Kidney epithelial cell (primary cell): ENCODE measurements at regions not wholly inside any gene's neighbourhood (a gene's known extent, or its start where the extent isn't known, plus 50 kb on each side); places are given as distances from the start of the nearest gene placed in this dataset.

Experiments
- DNase-seq: peaks from one replicate; pipeline ENCODE4 v3.0.0-alpha.2; 2010; ENCODE audit warnings: low read depth
- H3K27me3 ChIP-seq: 2 replicates; pipeline ENCODE4 v1.6.0; 2011; ENCODE audit warnings: low read length; ENCODE audit not compliant: control insufficient read depth, insufficient read depth
- H3K36me3 ChIP-seq: 2 replicates; pipeline ENCODE4 v1.5.1; 2011; ENCODE audit warnings: low read length; ENCODE audit not compliant: control insufficient read depth, insufficient read depth
- H3K4me3 ChIP-seq: 2 replicates; pipeline ENCODE4 v1.5.1; 2011; ENCODE audit warnings: low read depth, mild to moderate bottlenecking, control low read depth, low read length
- TF ChIP-seq, protein P1 (sequence below): IDR thresholded peaks from 2 replicates; pipeline ENCODE4 v1.5.1; 2011; ENCODE audit warnings: mild to moderate bottlenecking, moderate library complexity, low read length, control low read depth, inconsistent platforms; ENCODE audit not compliant: insufficient read depth, poor library complexity, severe bottlenecking

DNA sequence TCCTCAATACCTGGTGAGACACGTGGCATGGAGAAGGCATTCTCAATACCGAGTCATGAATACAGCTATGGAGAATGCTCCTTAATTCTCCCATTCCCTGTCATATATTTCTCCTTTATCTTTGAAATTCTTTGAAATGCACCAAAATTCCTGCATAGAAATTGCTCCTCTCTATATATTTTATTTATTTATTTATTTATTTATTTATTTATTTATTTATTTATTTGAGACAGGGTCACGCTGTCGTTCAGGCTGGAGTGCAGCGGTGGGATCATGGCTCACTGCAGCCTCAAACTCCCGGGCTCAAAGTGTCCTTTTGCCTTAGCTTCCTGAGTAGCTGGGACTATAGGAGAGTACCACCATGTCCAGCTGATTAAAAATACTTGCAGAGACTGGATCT lies 190.3 kb upstream of the MAF start:
- TF ChIP-seq, protein P1, sequence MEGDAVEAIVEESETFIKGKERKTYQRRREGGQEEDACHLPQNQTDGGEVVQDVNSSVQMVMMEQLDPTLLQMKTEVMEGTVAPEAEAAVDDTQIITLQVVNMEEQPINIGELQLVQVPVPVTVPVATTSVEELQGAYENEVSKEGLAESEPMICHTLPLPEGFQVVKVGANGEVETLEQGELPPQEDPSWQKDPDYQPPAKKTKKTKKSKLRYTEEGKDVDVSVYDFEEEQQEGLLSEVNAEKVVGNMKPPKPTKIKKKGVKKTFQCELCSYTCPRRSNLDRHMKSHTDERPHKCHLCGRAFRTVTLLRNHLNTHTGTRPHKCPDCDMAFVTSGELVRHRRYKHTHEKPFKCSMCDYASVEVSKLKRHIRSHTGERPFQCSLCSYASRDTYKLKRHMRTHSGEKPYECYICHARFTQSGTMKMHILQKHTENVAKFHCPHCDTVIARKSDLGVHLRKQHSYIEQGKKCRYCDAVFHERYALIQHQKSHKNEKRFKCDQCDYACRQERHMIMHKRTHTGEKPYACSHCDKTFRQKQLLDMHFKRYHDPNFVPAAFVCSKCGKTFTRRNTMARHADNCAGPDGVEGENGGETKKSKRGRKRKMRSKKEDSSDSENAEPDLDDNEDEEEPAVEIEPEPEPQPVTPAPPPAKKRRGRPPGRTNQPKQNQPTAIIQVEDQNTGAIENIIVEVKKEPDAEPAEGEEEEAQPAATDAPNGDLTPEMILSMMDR, result no peak
- no peak for DNase-seq
- no peak overlapping the region for H3K4me3 ChIP-seq
- H3K36me3 ChIP-seq, result no peaks in the 10 kb centered on the region
- no peaks in the 10 kb centered on the region for H3K27me3 ChIP-seq

DNA sequence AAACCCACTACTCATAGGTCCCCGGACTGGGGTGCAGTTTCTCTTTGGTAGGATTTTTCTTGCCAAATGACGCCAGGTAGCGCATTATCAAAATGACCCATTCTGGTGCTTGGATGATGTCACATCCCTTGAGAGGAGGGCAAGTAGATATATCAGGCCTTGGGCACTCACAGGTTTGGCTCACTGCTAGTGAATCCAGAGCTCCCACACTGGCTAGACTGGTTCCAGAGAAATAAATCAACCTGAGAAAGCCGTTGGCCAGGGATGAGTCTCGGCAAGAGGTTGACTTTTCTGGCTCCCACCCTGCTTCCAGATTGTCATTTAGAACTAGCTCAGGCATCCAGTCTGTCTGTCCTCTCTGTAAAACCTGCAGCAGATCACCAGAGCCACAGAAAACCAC lies 188.4 kb upstream of the MAF start:
- no peak overlapping the region for H3K4me3 ChIP-seq
- no peaks in the 10 kb centered on the region for H3K36me3 ChIP-seq
- no peaks in the 10 kb centered on the region for H3K27me3 ChIP-seq
- DNase-seq, result no peak
- TF ChIP-seq, protein P1, result no peak

DNA sequence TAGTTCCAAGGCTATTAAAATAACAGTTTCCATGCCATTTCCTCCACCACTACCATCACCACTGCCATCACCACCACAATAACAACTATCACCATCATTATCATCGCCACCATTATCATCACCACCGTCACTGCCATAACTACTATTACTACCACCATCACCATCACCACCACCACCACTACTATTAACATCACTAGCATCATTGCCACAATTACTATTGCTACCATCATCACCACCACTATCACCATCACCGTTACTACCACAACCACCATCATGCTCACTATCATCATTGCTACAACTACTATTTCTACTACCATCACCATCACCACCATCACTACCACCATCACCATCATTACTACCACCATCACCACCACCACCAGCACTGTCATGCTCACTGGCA lies 185.9 kb upstream of the MAF start:
- Histone ChIP-seq H3K4me3 (no peak overlapping the region), H3K36me3 (no peaks in the 10 kb centered on the region), H3K27me3 (no peaks in the 10 kb centered on the region)
- TF ChIP-seq, protein P1, result no peak
- DNase-seq, result no peak

DNA sequence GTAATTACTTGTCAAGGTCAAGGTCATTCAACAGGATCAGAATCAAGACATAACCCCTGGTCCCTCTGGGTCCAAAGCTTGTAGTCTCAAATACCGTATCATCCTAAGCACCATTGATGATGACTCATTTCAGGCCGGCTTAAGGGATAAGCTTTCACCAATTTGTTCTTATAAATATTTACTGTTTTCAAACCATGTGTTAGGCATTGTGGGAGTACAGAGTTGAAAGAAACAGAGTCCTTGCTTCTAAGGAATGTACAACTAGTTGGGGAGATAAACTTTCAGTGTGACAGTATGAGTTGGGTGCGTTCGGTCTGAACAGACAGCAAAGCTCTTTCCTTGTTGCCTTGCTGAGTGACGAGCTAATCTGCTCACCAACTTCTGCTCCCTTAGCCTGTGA lies 183.5 kb upstream of the MAF start:
- Histone ChIP-seq H3K27me3 (no peaks in the 10 kb centered on the region), H3K36me3 (no peaks in the 10 kb centered on the region), H3K4me3 (no peak overlapping the region)
- TF ChIP-seq, protein P1, result no peak
- no peak for DNase-seq

DNA sequence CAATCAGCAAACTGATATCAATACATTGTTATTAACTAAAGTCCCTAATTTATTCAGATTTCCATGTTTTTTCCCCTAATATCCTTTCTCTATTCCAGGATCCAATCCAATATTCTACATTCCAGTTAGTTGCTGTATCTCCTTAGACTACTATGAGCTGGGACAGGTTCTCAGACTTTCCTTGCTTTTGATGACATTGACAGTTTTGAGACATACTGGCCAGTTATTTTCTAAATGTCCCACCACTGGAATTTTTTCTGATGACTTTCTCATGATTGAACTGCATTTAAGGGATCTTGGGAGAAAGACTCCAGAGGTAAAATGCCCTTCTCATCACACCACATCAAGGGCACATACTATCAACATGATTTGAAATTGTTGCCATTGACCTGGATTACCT lies 177.1 kb upstream of the MAF start:
- TF ChIP-seq, protein P1, result no peak
- H3K27me3 ChIP-seq, result no peaks in the 10 kb centered on the region
- no peak overlapping the region for H3K4me3 ChIP-seq
- DNase-seq, result no peak
- H3K36me3 ChIP-seq, result no peaks in the 10 kb centered on the region

DNA sequence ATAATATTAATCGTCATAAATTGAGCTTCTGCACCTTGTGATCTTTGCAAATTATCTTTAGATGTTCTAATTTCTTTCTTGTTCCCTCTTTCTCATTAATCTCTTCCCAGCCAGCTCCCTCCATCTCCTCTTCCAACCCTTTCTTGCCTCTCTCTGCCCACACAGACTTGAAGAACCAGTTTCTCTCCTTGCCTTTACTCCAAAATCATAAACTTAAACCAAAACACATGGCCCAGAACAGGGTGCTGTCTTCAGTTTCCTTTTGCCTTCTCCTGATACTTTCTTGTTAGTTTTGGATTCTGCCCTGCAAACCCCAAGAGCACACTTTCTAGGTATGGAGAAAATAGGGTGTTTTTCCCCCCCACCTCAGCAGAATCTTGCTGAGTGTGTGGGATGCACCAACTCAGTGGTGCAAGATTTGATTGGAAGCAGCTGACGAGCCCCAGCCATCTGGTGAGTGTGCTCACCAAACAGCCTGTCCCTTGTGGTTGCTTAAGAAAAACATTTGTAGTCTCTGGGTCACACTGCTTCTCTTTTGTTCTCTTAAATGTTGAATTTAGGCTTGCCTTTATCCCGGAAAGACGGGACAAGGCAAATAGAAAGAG lies 175.8 kb upstream of the MAF start:
- Histone ChIP-seq H3K4me3 (no peak overlapping the region), H3K27me3 (no peaks in the 10 kb centered on the region), H3K36me3 (no peaks in the 10 kb centered on the region)
- TF ChIP-seq, protein P1, result peak; percentile 2
- DNase-seq, result peak; percentile 10
